Spinal cord (tissue), 9 donors: ENCODE measurements at regions not wholly inside any gene's neighbourhood (a gene's known extent, or its start where the extent isn't known, plus 50 kb on each side); places are given as distances from the start of the nearest gene placed in this dataset.

Experiments used
- DNase-seq, 6 donors: peaks; one replicate each; pipeline versions ENCODE4 v3.0.0 to v3.0.0-alpha.2; 2013 to 2015; ENCODE audit warnings: low spot score in 6 of 6, low read depth in 4 of 6
- H3K27ac ChIP-seq: one replicate; pipeline ENCODE4 v1.5.1; 2013; ENCODE audit warnings: low read depth, low read length, control low read depth
- H3K27me3 ChIP-seq: one replicate; pipeline ENCODE4 v1.6.1; 2013; ENCODE audit warnings: low read length; ENCODE audit not compliant: control insufficient read depth, insufficient read depth
- H3K36me3 ChIP-seq: one replicate; pipeline ENCODE4 v1.6.1; 2013; ENCODE audit warnings: low read length; ENCODE audit not compliant: control insufficient read depth, insufficient read depth
- H3K4me1 ChIP-seq: one replicate; pipeline ENCODE4 v1.6.1; 2013; ENCODE audit warnings: low read length; ENCODE audit not compliant: control insufficient read depth, insufficient read depth
- H3K4me3 ChIP-seq: one replicate; pipeline ENCODE4 v1.5.1; 2013; ENCODE audit warnings: low read depth, low read length, control low read depth
- H3K9me3 ChIP-seq: one replicate; pipeline ENCODE4 v1.6.1; 2013; ENCODE audit warnings: low read length; ENCODE audit not compliant: control insufficient read depth, insufficient read depth
- WGBS: methylation state at CpG from one replicate; pipeline ENCODE4 v1.1.5; 2013; ENCODE audit warnings: missing lambda C conversion rate; ENCODE audit not compliant: insufficient coverage; 5-methylcytosine and 5-hydroxymethylcytosine counted together
- donor health status: healthy.

- WGBS: 91% methylated on average over 5 of the region's 5 CpGs
- H3K36me3 ChIP-seq: no peaks in the 10 kb centered on the region
- no peaks in the 10 kb centered on the region for H3K9me3 ChIP-seq
- DNase-seq: no peak
- H3K4me3 ChIP-seq: no peak overlapping the region
- no peaks in the 10 kb centered on the region for H3K27me3 ChIP-seq
- no peaks in the 10 kb centered on the region for H3K4me1 ChIP-seq
- no peak overlapping the region for H3K27ac ChIP-seq
These were observed 309.8 kb upstream of the RGMB start for GRCh38 chr5:98463676-98464075.

GRCh38 chr5:98464737-98465330, 308.6 kb upstream of the RGMB start:
- Histone ChIP-seq H3K36me3 (no peaks in the 10 kb centered on the region), H3K9me3 (no peaks in the 10 kb centered on the region), H3K4me1 (no peaks in the 10 kb centered on the region), H3K4me3 (no peak overlapping the region), H3K27me3 (no peaks in the 10 kb centered on the region), H3K27ac (no peak overlapping the region)
- WGBS: no CpG with 5 or more reads among the region's 3 CpGs
- no peak for DNase-seq

GRCh38 chr5:98468188-98468869, 305.1 kb upstream of the RGMB start:
- DNase-seq: no peak
- 100% methylated on average over 3 of the region's 4 CpGs for WGBS
- Histone ChIP-seq H3K36me3 (no peaks in the 10 kb centered on the region), H3K9me3 (no peaks in the 10 kb centered on the region), H3K4me3 (no peak overlapping the region), H3K27ac (no peak overlapping the region), H3K27me3 (no peaks in the 10 kb centered on the region), H3K4me1 (no peaks in the 10 kb centered on the region)

- Histone ChIP-seq H3K4me3 (no peak overlapping the region), H3K36me3 (no peaks in the 10 kb centered on the region), H3K27ac (no peak overlapping the region), H3K9me3 (no peaks in the 10 kb centered on the region), H3K4me1 (no peaks in the 10 kb centered on the region), H3K27me3 (no peaks in the 10 kb centered on the region)
- no CpG with 5 or more reads among the region's 2 CpGs for WGBS
- no peak for DNase-seq
These were observed 302.7 kb upstream of the RGMB start for GRCh38 chr5:98470747-98471146.

- H3K4me3 ChIP-seq: no peak overlapping the region
- no peak overlapping the region for H3K27ac ChIP-seq
- no peaks in the 10 kb centered on the region for H3K4me1 ChIP-seq
- H3K9me3 ChIP-seq: no peaks in the 10 kb centered on the region
- H3K27me3 ChIP-seq: no peaks in the 10 kb centered on the region
- WGBS: no CpG with 5 or more reads among the region's 2 CpGs
- no peak for DNase-seq
- no peaks in the 10 kb centered on the region for H3K36me3 ChIP-seq
These were observed 302.0 kb upstream of the RGMB start for GRCh38 chr5:98471458-98471857.

- H3K9me3 ChIP-seq: no peaks in the 10 kb centered on the region
- no peaks in the 10 kb centered on the region for H3K36me3 ChIP-seq
- H3K4me1 ChIP-seq: no peaks in the 10 kb centered on the region
- H3K4me3 ChIP-seq: no peak overlapping the region
- DNase-seq: no peak
- WGBS: 100% methylated on average over 1 of the region's 2 CpGs
- H3K27ac ChIP-seq: no peak overlapping the region
- H3K27me3 ChIP-seq: no peaks in the 10 kb centered on the region
These were observed 299.2 kb upstream of the RGMB start for GRCh38 chr5:98474216-98474615.

- no peak overlapping the region for H3K4me3 ChIP-seq
- whole genome bisulfite sequencing: 77% methylated on average over 3 of the region's 3 CpGs
- no peaks in the 10 kb centered on the region for H3K27me3 ChIP-seq
- H3K9me3 ChIP-seq: no peaks in the 10 kb centered on the region
- no peaks in the 10 kb centered on the region for H3K36me3 ChIP-seq
- no peaks in the 10 kb centered on the region for H3K4me1 ChIP-seq
- no peak for DNase-seq
- no peak overlapping the region for H3K27ac ChIP-seq
These were observed 298.7 kb upstream of the RGMB start for GRCh38 chr5:98474782-98475181.

GRCh38 chr5:98482321-98483300, 290.9 kb upstream of the RGMB start:
- no CpG with 5 or more reads among the region's 3 CpGs for WGBS
- Histone ChIP-seq H3K36me3 (no peaks in the 10 kb centered on the region), H3K27ac (no peak overlapping the region), H3K4me1 (no peaks in the 10 kb centered on the region), H3K9me3 (no peaks in the 10 kb centered on the region), H3K4me3 (no peak overlapping the region), H3K27me3 (no peaks in the 10 kb centered on the region)
- DNase-seq: no peak

GRCh38 chr5:98483301-98483685, 290.2 kb upstream of the RGMB start:
- no peak for DNase-seq
- H3K4me1 ChIP-seq: no peaks in the 10 kb centered on the region
- H3K27ac ChIP-seq: no peak overlapping the region
- H3K27me3 ChIP-seq: no peaks in the 10 kb centered on the region
- H3K9me3 ChIP-seq: no peaks in the 10 kb centered on the region
- no CpG with 5 or more reads among the region's 1 CpG for WGBS
- H3K4me3 ChIP-seq: no peak overlapping the region
- no peaks in the 10 kb centered on the region for H3K36me3 ChIP-seq
